HCT116 (cell line): ENCODE measurements at regions not wholly inside any gene's neighbourhood (a gene's known extent, or its start where the extent isn't known, plus 50 kb on each side); places are given as distances from the start of the nearest gene placed in this dataset.

ENCODE experiments used
- ATAC-seq: fragments of 200-7000 bp; cut with Tn5 transposase; 2 replicates; pipeline ENCODE4 v1.9.1; 2020; ENCODE audit warnings: mild to moderate bottlenecking, moderate library complexity
- BruUV-seq: library from RNA; stranded (reverse); fragments of 400-500 nt; replicated peaks from 2 replicates; lab custom pipeline; 2021; lab: Mats Ljungman, UMichigan
- CTCF ChIA-PET: fragments of 300-600 bp; sonication (Branson Sonifier 250); formaldehyde crosslinking; loops from one replicate; lab custom pipeline; 2021; ENCODE audit warnings: antibody characterized with exemption; lab: Charles Lee
- POLR2A ChIA-PET: fragments of 300-600, 350-600 bp; sonication (Branson Sonifier 250); formaldehyde crosslinking; loops from one replicate; lab custom pipeline; 2021; ENCODE audit warnings: antibody characterized with exemption; lab: Charles Lee
- RAD21 ChIA-PET, 2 experiments: fragments of 300-600 bp; sonication (Branson Sonifier 250); formaldehyde crosslinking; loops; one replicate each; lab custom pipeline; 2023; ENCODE audit warnings: low total read pairs in 2 of 2; ENCODE audit not compliant: uncharacterized antibody in 2 of 2, unreplicated experiment in 2 of 2, low non-redundant PET in 1 of 2; lab: Charles Lee
- DNase-seq: peaks from one replicate; pipeline ENCODE4 v3.0.0-alpha.2; 2010; ENCODE audit warnings: low read depth, low spot score
- H2AFZ ChIP-seq: fragments of 200-600 bp; shearing (Covaris generic), sonication (generic); 2 replicates; pipeline ENCODE4 v1.6.1; 2017; ENCODE audit warnings: low read depth, mixed run types, mixed read lengths, antibody characterized with exemption, low read length; ENCODE audit not compliant: poor library complexity, severe bottlenecking
- H3K27ac ChIP-seq: 2 replicates; pipeline ENCODE4 v1.5.1; 2012; ENCODE audit warnings: low read depth, low read length
- H3K27me3 ChIP-seq: fragments of 200-600 bp; sonication (generic); 2 replicates; pipeline ENCODE4 v1.6.1; 2016; ENCODE audit warnings: mixed run types, low read length, mixed read lengths; ENCODE audit not compliant: insufficient read depth
- H3K36me3 ChIP-seq, 2 experiments: fragments of 200-500 bp in 1 of 2; fragments of 200-600 bp in 1 of 2; sonication (Bioruptor generic) in 1 of 2; sonication (generic) in 1 of 2; 2 replicates each; pipeline versions ENCODE4 v1.5.1 to v1.6.1; 2014 to 2016; ENCODE audit warnings: low read length in 2 of 2, inconsistent platforms in 1 of 2, mixed read lengths in 1 of 2, mixed run types in 1 of 2; ENCODE audit not compliant: insufficient read depth in 2 of 2, control insufficient read depth in 1 of 2
- H3K4me1 ChIP-seq, 2 experiments: fragments of 200-600 bp in 1 of 2; sonication (generic) in 1 of 2; 2 replicates each; pipeline versions ENCODE4 v1.5.1 to v1.6.1; 2012 to 2017; ENCODE audit warnings: low read length in 2 of 2, inconsistent platforms in 1 of 2, mild to moderate bottlenecking in 1 of 2, mixed read lengths in 1 of 2, mixed run types in 1 of 2, moderate library complexity in 1 of 2; ENCODE audit not compliant: insufficient read depth in 2 of 2, control insufficient read depth in 1 of 2
- H3K4me2 ChIP-seq: fragments of 200-600 bp; sonication (generic); 2 replicates; pipeline ENCODE4 v1.6.1; 2017; ENCODE audit warnings: mixed run types, low read length, mixed read lengths
- H3K4me3 ChIP-seq, 2 experiments: fragments of 200-600 bp in 1 of 2; sonication (generic) in 1 of 2; replicated peaks in 1 of 2; 2 replicates each; pipeline ENCODE4 v1.5.1; 2011 to 2016; ENCODE audit warnings: low read length in 2 of 2, control low read depth in 1 of 2, low read depth in 1 of 2, mild to moderate bottlenecking in 1 of 2, mixed read lengths in 1 of 2, mixed run types in 1 of 2
- H3K79me2 ChIP-seq: fragments of 200-600 bp; sonication (generic); 2 replicates; pipeline ENCODE4 v1.6.1; 2017; ENCODE audit warnings: mild to moderate bottlenecking, mixed run types, low read length, moderate library complexity, mixed read lengths; ENCODE audit not compliant: insufficient read depth
- H3K9ac ChIP-seq: fragments of 200-600 bp; sonication (generic); 2 replicates; pipeline ENCODE4 v1.6.1; 2016; ENCODE audit warnings: low read length, mixed read lengths
- H3K9me2 ChIP-seq: fragments of 200-600 bp; sonication (generic), shearing (Covaris generic); 2 replicates; pipeline ENCODE4 v1.6.1; 2017; ENCODE audit warnings: mixed run types, mild to moderate bottlenecking, moderate library complexity; ENCODE audit not compliant: insufficient read depth
- H3K9me3 ChIP-seq, 2 experiments: fragments of 200-500 bp in 1 of 2; fragments of 200-600 bp in 1 of 2; sonication (Bioruptor generic) in 1 of 2; sonication (generic) in 1 of 2; 2 replicates each; pipeline ENCODE4 v1.6.1; 2014 to 2017; ENCODE audit warnings: low read length in 2 of 2, mixed read lengths in 2 of 2, inconsistent platforms in 1 of 2, low read depth in 1 of 2, mild to moderate bottlenecking in 1 of 2, mixed run types in 1 of 2, moderate library complexity in 1 of 2; ENCODE audit not compliant: control insufficient read depth in 1 of 2, insufficient read depth in 1 of 2
- H4K20me1 ChIP-seq: fragments of 200-600 bp; sonication (generic), shearing (Covaris generic); 2 replicates; pipeline ENCODE4 v1.6.1; 2017; ENCODE audit warnings: mixed run types, mild to moderate bottlenecking, moderate library complexity; ENCODE audit not compliant: insufficient read depth
- ATF3 ChIP-seq: IDR thresholded peaks from 2 replicates; pipeline ENCODE4 v1.6.1; 2012
- CEBPB ChIP-seq: IDR thresholded peaks from 2 replicates; pipeline ENCODE4 v1.6.1; 2012; ENCODE audit warnings: low read depth
- CTCF ChIP-seq, 3 experiments: fragments of 200-600 bp in 1 of 3; sonication (generic) in 1 of 3; IDR thresholded peaks in 2 of 3; conservative IDR thresholded peaks in 1 of 3; 2 replicates each; pipeline ENCODE4 v1.5.1; 2012 to 2017; ENCODE audit warnings: low read depth in 2 of 3, low read length in 2 of 3, antibody characterized with exemption in 1 of 3, borderline replicate concordance in 1 of 3, control low read depth in 1 of 3, mild to moderate bottlenecking in 1 of 3, mixed read lengths in 1 of 3, mixed run types in 1 of 3, moderate library complexity in 1 of 3; ENCODE audit not compliant: insufficient read depth in 1 of 3
- EGR1 ChIP-seq: IDR thresholded peaks from 2 replicates; pipeline ENCODE4 v1.6.1; 2012; ENCODE audit warnings: low read depth
- ELF1 ChIP-seq: IDR thresholded peaks from 2 replicates; pipeline ENCODE4 v1.6.1; 2012; ENCODE audit warnings: low read depth, borderline replicate concordance
- EZH2 ChIP-seq: fragments of 200-600 bp; sonication (generic); IDR thresholded peaks from 2 replicates; pipeline ENCODE4 v1.6.1; 2017; ENCODE audit warnings: antibody characterized with exemption, mixed run types
- FOSL1 ChIP-seq: IDR thresholded peaks from 2 replicates; pipeline ENCODE4 v1.6.1; 2012; ENCODE audit warnings: low read depth
- JUND ChIP-seq: IDR thresholded peaks from 2 replicates; pipeline ENCODE4 v1.6.1; 2012
- MAX ChIP-seq: IDR thresholded peaks from 2 replicates; pipeline ENCODE4 v1.6.1; 2012
- POLR2A ChIP-seq: IDR thresholded peaks from 2 replicates; pipeline ENCODE4 v1.7.0; 2011; ENCODE audit warnings: borderline replicate concordance; ENCODE audit not compliant: insufficient read depth, insufficient read length; ENCODE audit errors: extremely low read depth
- POLR2AphosphoS5 ChIP-seq: IDR thresholded peaks from 2 replicates; pipeline ENCODE4 v1.6.1; 2011; ENCODE audit warnings: mild to moderate bottlenecking, low read depth, low read length, moderate library complexity
- RAD21 ChIP-seq: IDR thresholded peaks from 2 replicates; pipeline ENCODE4 v1.6.1; 2012; ENCODE audit warnings: low read depth, mild to moderate bottlenecking
- REST ChIP-seq: IDR thresholded peaks from 2 replicates; pipeline ENCODE4 v1.6.1; 2012; ENCODE audit warnings: low read depth
- SP1 ChIP-seq: IDR thresholded peaks from 2 replicates; pipeline ENCODE4 v1.6.1; 2012; ENCODE audit warnings: low read depth
- SRF ChIP-seq: IDR thresholded peaks from 2 replicates; pipeline ENCODE4 v1.6.1; 2012; ENCODE audit warnings: low read depth
- TCF7L2 ChIP-seq: IDR thresholded peaks from 2 replicates; pipeline ENCODE4 v1.7.0; 2011; ENCODE audit warnings: borderline replicate concordance, inconsistent platforms; ENCODE audit not compliant: insufficient read depth, insufficient read length; ENCODE audit errors: extremely low read depth
- YY1 ChIP-seq: IDR thresholded peaks from 2 replicates; pipeline ENCODE4 v1.6.1; 2011; ENCODE audit warnings: low read length, low read depth, moderate library complexity, mild to moderate bottlenecking; ENCODE audit not compliant: insufficient replicate concordance; ENCODE audit errors: extremely low read depth
- ZBTB33 ChIP-seq: IDR thresholded peaks from 2 replicates; pipeline ENCODE4 v1.6.1; 2011; ENCODE audit warnings: mild to moderate bottlenecking, low read length, moderate library complexity; ENCODE audit not compliant: insufficient replicate concordance; ENCODE audit errors: extremely low read depth
- ZFX ChIP-seq: fragments of 450-650 bp; IDR thresholded peaks from 2 replicates; pipeline ENCODE4 v1.6.1; 2017
- ZNF274 ChIP-seq: fragments of 200-500 bp; sonication (Bioruptor generic); IDR thresholded peaks from 2 replicates; pipeline ENCODE4 v1.6.1; 2014; ENCODE audit warnings: mild to moderate bottlenecking, low read depth, low read length, inconsistent platforms
- intact Hi-C: fragments of 100-400 bp; cut with micrococcal nuclease; formaldehyde crosslinking; loops from 2 replicates; pipeline ENCODE4 v1.10.0; 2022

GRCh38 chr3:77795013-77795412, 755.1 kb downstream of the ROBO2 start:
- Histone ChIP-seq H3K36me3 (no peaks in the 10 kb centered on the region), H3K9me3 (peaks cover 12 to 17% of the 10 kb centered on the region in 2 experiments; a peak in 2 of 4 replicates), H3K9ac (no peak overlapping the region), H2AFZ (no peak overlapping the region), H3K79me2 (no peaks in the 10 kb centered on the region), H4K20me1 (no peaks in the 10 kb centered on the region), H3K4me1 (no peaks in the 10 kb centered on the region), H3K27ac (no peak overlapping the region)
- DNase-seq = no peak
- no TSS peak for BruUV-seq
- ChIA-PET RAD21 (no interaction called here), POLR2A (no interaction called here)
- ATAC-seq = no peak
- TF ChIP-seq ATF3 (no peak), ZFX (no peak), REST (no peak), POLR2A (no peak), TCF7L2 (no peak), SRF (no peak), JUND (no peak), RAD21 (no peak), ELF1 (no peak), ZNF274 (no peak), CTCF (IDR thresholded peaks at IDR 0.05 in 2 of 3, conservative IDR thresholded peaks at IDR 0.05 in 1 of 3; ENCODE audit: borderline replicate concordance in 1 of 3, insufficient read depth in 1 of 3, low read depth in 2 of 3, low read length in 2 of 3) (no peak), MAX (no peak), CEBPB (no peak), YY1 (no peak), EZH2 (no peak), EGR1 (no peak), FOSL1 (no peak), ZBTB33 (no peak), SP1 (no peak), POLR2AphosphoS5 (no peak)
- TF ChIP-seq, all 23 proteins: peak for 0
- intact Hi-C loops = no loop called here
- CTCF ChIA-PET = no interaction called here
- Histone ChIP-seq H3K4me3 (no peak overlapping the region), H3K27me3 (no peaks in the 10 kb centered on the region), H3K4me2 (no peak overlapping the region), H3K9me2 (no peaks in the 10 kb centered on the region)
